Activated B cell treated with CpG ODN at 0.5 μM for 24 hours (primary cell): ENCODE measurements at regions not wholly inside any gene's neighbourhood (a gene's known extent, or its start where the extent isn't known, plus 50 kb on each side); places are given as distances from the start of the nearest gene placed in this dataset.

Experiments
- ATAC-seq: fragments of 200-7000 bp; cut with Tn5 transposase; one replicate; pipeline ENCODE4 v1.10.0; 2021; ENCODE audit warnings: low read depth, mild to moderate bottlenecking, moderate library complexity
- CTCF ChIA-PET: fragments of 350-600 bp; sonication (Branson Sonifier 250); formaldehyde crosslinking; loops from one replicate; lab custom pipeline; 2021; ENCODE audit warnings: antibody characterized with exemption; lab: Charles Lee
- POLR2A ChIA-PET: fragments of 350-600 bp; sonication (Branson Sonifier 250); formaldehyde crosslinking; loops from one replicate; lab custom pipeline; 2021; ENCODE audit warnings: antibody characterized with exemption; lab: Charles Lee
- DNase-seq: peaks from one replicate; pipeline ENCODE4 v3.0.0; 2022
- H3K27ac Mint-ChIP-seq: one replicate; pipeline ENCODE4 v1.8.0; 2020; ENCODE audit warnings: mixed read lengths
- H3K27me3 Mint-ChIP-seq: one replicate; pipeline ENCODE4 v1.8.0; 2021; ENCODE audit warnings: mixed read lengths
- H3K36me3 Mint-ChIP-seq: one replicate; pipeline ENCODE4 v1.8.0; 2021; ENCODE audit warnings: low read depth, mixed read lengths
- H3K4me1 Mint-ChIP-seq: one replicate; pipeline ENCODE4 v1.8.0; 2021; ENCODE audit warnings: mixed read lengths
- H3K4me3 Mint-ChIP-seq: one replicate; pipeline ENCODE4 v1.8.0; 2020; ENCODE audit warnings: mild to moderate bottlenecking, mixed read lengths
- H3K9me3 Mint-ChIP-seq: one replicate; pipeline ENCODE4 v1.8.0; 2020; ENCODE audit warnings: mixed read lengths
- intact Hi-C: fragments of 100-400 bp; cut with micrococcal nuclease; formaldehyde crosslinking; loops from one replicate; pipeline ENCODE4 v1.15.1; 2024
- TF ChIP-seq, protein P1 (sequence below): fragments of 200-600 bp; IDR thresholded peaks from one replicate; pipeline ENCODE4 v1.8.0; 2022; ENCODE audit warnings: antibody characterized with exemption, mild to moderate bottlenecking

DNA sequence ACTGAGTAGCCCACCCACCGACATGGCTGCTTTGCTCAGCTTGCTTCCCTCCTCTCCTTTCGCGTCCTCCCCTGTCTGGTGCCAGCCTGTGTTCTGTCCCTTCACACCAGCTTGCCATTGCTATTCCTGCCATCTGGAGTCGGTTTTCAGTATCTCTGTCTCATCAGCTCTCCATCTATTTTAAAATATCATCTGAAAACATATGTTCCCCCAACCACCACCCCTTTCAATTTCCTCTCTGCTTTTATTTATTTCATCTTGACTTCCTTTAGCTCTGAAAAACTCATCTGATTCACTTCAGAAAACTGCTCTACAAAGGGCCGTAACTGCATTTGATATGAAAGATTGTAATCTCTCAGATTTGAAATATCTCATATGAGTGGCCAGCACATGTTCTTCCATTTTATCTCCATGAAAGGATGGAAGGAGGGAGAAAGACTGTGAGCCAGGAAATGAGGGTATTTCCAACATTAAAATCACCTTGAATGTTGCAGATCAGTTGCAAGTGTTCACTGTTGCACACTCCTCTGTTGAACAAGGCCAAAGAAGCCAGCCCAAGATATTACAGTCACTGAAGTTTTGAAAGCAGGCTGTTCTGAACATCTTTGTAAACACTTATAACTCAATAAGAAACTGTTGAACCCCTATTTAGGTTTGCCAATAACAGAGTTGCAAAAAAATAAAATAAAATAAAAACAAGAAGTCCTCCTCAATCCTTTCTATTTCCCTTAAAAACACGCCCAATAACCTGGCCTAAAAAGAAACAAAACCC, 202.4 kb upstream of the NEBL start:
- intact Hi-C loops, result no loop called here
- no peaks in the 10 kb centered on the region for H3K9me3 Mint-ChIP-seq

DNA sequence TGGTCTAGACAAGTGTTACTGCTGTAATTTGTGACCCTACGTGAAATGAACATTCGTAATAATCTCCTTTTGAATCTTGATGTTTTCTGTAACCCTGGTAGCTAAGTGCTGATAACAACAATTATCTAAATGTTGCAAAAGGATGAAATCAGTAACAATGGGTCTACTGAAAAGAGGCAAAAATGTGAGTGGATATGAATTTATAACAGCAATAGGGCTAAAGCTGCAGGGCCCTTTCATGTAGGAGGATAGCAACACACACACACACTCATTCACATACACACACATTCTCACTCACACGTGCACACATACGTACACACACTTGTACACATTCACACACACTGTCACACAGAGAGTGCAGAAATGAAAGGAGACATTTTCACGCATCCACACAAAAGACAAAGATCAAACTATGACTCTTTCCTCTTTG, 200.8 kb upstream of the NEBL start:
- H3K4me1 Mint-ChIP-seq, result no peaks in the 10 kb centered on the region
- H3K27me3 Mint-ChIP-seq, result no peaks in the 10 kb centered on the region
- no peaks in the 10 kb centered on the region for H3K9me3 Mint-ChIP-seq
- no peak for ATAC-seq
- no peak overlapping the region for H3K4me3 Mint-ChIP-seq
- DNase-seq, result no peak
- ChIA-PET CTCF (no interaction called here), POLR2A (interaction anchor here (0.6 kb wide), 1 partner anchor 1379 kb away, joined by 3 read pairs; no protein-coding TSS in a partner anchor)
- intact Hi-C loops, result no loop called here
- no peaks in the 10 kb centered on the region for H3K36me3 Mint-ChIP-seq
- TF ChIP-seq, protein P1, sequence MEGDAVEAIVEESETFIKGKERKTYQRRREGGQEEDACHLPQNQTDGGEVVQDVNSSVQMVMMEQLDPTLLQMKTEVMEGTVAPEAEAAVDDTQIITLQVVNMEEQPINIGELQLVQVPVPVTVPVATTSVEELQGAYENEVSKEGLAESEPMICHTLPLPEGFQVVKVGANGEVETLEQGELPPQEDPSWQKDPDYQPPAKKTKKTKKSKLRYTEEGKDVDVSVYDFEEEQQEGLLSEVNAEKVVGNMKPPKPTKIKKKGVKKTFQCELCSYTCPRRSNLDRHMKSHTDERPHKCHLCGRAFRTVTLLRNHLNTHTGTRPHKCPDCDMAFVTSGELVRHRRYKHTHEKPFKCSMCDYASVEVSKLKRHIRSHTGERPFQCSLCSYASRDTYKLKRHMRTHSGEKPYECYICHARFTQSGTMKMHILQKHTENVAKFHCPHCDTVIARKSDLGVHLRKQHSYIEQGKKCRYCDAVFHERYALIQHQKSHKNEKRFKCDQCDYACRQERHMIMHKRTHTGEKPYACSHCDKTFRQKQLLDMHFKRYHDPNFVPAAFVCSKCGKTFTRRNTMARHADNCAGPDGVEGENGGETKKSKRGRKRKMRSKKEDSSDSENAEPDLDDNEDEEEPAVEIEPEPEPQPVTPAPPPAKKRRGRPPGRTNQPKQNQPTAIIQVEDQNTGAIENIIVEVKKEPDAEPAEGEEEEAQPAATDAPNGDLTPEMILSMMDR, result no peak
- H3K27ac Mint-ChIP-seq, result no peak overlapping the region

More for the DNA sequence above, 202.4 kb upstream of the NEBL start:
- no peaks in the 10 kb centered on the region for H3K36me3 Mint-ChIP-seq
- no peak for ATAC-seq
- no peaks in the 10 kb centered on the region for H3K27me3 Mint-ChIP-seq
- no peak for DNase-seq
- no peaks in the 10 kb centered on the region for H3K4me1 Mint-ChIP-seq
- no peak overlapping the region for H3K27ac Mint-ChIP-seq
- no peak overlapping the region for H3K4me3 Mint-ChIP-seq
- CTCF ChIA-PET, result no interaction called here
- POLR2A ChIA-PET, result no interaction called here
- TF ChIP-seq, protein P1, result no peak

DNA sequence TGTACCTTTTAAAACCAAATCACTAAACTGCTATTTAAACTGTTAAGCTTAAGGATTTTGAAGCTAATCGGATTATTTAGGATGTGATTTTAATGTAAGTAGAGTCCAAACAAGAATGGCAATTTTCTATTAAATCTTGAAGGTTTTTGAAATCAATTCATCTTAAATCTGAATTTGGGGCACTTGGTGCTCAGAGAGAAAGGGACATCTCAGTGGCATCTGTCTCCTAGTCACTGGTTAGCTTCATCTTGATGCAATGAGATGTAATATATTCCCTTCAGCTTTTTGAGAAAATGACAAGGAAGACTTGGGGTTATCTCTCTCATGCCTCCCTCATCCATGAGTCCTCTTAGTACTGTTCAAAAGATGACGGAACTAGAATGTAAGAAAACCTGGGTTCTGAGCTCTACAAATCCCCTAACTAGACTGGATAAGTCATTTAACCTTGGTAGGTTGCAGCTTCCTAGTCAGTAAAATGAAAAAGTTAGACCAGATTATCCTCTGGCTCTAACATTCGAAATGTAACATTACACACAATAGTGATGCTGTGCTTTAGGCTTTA, 198.5 kb upstream of the NEBL start:
- DNase-seq (no peak), ATAC-seq (no peak)
- no peak overlapping the region for H3K27ac Mint-ChIP-seq
- H3K4me3 Mint-ChIP-seq, result no peak overlapping the region
- intact Hi-C loops, result no loop called here
- H3K4me1 Mint-ChIP-seq, result no peaks in the 10 kb centered on the region
- CTCF ChIA-PET, result no interaction called here
- no peaks in the 10 kb centered on the region for H3K36me3 Mint-ChIP-seq
- no peaks in the 10 kb centered on the region for H3K27me3 Mint-ChIP-seq
- POLR2A ChIA-PET, result no interaction called here
- TF ChIP-seq, protein P1, result no peak
- H3K9me3 Mint-ChIP-seq, result no peaks in the 10 kb centered on the region

DNA sequence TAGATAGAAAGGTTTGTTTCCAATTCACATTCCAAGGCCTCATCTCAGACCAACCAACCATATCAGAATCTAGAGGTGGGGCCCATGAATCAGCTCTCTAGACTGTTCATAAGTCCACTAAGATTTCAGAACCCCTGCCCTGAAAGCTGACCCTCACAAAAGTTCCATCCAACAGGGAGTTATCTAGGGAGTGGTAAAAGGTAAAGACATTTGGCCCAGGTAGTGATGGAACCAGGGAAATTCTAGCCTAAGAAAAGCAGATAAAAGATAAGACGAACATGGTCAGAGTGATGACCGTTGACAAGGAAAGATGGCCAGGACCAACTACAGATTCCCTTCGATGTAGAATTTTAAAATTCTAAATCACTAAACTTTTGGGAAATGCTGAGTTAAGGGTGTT, 198.0 kb upstream of the NEBL start:
- TF ChIP-seq, protein P1, result no peak
- CTCF ChIA-PET, result no interaction called here
- Mint-ChIP-seq H3K36me3 (no peaks in the 10 kb centered on the region), H3K9me3 (no peaks in the 10 kb centered on the region), H3K4me1 (no peaks in the 10 kb centered on the region), H3K27me3 (no peaks in the 10 kb centered on the region), H3K4me3 (no peak overlapping the region), H3K27ac (no peak overlapping the region)
- intact Hi-C loops, result no loop called here
- ATAC-seq (no peak), DNase-seq (no peak)
- POLR2A ChIA-PET, result no interaction called here

DNA sequence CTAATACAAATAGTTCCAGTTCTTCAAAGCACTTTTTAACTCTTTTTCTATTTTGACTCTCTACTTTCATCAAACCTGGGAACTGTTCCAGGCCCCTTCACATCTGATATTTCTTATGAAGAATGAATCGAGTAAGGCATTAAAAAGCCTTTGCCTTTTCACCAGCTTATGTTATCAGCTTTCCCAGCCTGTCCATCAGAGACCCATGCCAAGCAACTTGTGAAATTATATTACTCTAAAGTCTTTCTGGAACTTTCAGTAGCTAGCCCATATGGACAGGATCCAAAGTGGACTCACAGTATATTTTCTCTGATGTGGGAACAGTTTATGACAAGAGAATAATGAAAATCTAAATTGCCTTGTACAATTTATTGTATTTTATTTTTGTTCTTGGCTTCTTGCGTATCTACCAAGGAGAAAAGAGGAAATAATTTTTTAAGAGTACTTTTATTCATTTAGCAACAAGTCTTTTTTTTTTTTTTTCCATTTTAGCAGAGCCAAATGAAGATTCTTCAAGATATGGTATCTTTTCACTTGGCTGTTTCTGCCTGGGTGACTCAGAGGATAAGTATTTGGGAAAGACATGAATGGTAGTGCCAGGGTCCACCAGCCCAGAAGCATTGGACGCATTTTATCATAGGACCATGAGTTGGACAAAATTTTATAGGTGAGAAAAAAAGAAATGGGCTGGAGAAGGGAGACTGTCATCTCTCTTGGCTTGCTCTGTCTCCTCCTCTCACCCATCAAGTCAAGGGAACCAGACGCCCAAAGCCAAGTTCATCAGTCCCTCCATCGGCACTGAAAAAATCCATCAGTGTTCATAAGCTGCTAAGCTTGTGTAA, 195.8 kb upstream of the NEBL start:
- Mint-ChIP-seq H3K4me3 (no peak overlapping the region), H3K27ac (no peak overlapping the region), H3K27me3 (no peaks in the 10 kb centered on the region), H3K9me3 (no peaks in the 10 kb centered on the region), H3K4me1 (no peaks in the 10 kb centered on the region), H3K36me3 (no peaks in the 10 kb centered on the region)
- ChIA-PET POLR2A (no interaction called here), CTCF (no interaction called here)
- DNase-seq (no peak), ATAC-seq (no peak)
- TF ChIP-seq, protein P1, result no peak
- intact Hi-C loops, result no loop called here
